ENCODE measurements at regions not wholly inside any gene's neighbourhood (a gene's known extent, or its start where the extent isn't known, plus 50 kb on each side); places are given as distances from the start of the nearest gene placed in this dataset.

DNA sequence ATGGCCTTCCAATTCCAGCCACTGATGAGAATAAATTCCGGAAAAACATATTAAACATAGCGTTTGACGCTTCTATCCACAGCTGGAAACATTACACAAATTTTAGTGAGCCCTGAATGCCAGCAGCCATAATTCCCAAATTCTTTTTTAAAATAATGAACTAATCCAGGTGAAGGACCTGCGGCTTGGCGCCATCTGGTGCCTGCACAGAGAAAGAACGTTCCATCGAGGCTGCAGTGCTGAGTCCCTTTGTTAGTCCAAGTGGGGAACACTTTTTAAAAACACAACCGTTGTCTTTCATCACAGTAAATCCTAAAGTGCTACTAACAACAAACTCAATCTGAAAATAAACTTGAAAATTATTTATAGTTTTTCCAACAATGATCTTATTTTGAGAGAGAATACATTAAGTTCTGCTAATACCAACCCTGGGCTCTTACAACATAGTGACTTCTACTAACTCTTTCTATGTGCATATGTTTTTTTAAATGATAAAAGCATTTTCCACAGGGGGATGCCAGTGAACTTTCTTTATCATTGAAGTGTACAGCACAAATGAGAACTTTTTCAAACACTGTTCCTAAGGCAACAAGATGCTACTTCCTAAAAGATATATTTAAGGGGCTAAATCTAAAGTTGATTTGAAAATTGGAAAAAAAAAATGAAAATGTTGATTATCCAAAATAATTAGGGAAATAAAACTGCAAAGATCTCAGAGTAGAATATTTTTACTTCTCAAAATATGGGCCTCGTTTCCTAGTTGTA, 166.9 kb upstream of the RNF32 start:
- H3K9me3 Mint-ChIP-seq (ENCODE audit: unreplicated experiment), result no peaks in the 10 kb centered on the region
- Histone ChIP-seq H3K4me3 (ENCODE audit: low read depth, low read length) (no peak overlapping the region), H3K4me1 (peaks cover 3% of the 10 kb centered on the region; the same call in 1 of the 2 replicates), H3K36me3 (ENCODE audit: control insufficient read depth, insufficient read depth, low read length) (no peaks in the 10 kb centered on the region; the same call in 1 of the 2 replicates), H3K9me3 (peaks cover 6% of the 10 kb centered on the region), H3K27me3 (replicated peaks; ENCODE audit: control insufficient read depth, insufficient read depth, low read length) (no peaks in the 10 kb centered on the region)
- H3K4me3 Mint-ChIP-seq (ENCODE audit: unreplicated experiment), result no peak overlapping the region
- intact Hi-C loops (cut with micrococcal nuclease; ENCODE audit: unreplicated experiment), result loop anchor here (1.0 kb wide), 2 partner anchors 658 to 676 kb away; no protein-coding TSS in a partner anchor
- peak in 1 of 2 experiments; percentile 55 for DNase-seq
- H3K36me3 Mint-ChIP-seq (ENCODE audit: insufficient read depth, unreplicated experiment), result no peaks in the 10 kb centered on the region
- no peak overlapping the region for H3K27ac Mint-ChIP-seq (ENCODE audit: unreplicated experiment)
- no peaks in the 10 kb centered on the region for H3K4me1 Mint-ChIP-seq (ENCODE audit: low read depth, unreplicated experiment)
- no peaks in the 10 kb centered on the region for H3K27me3 Mint-ChIP-seq (ENCODE audit: insufficient read depth, unreplicated experiment)
- TF ChIP-seq CTCF (IDR thresholded peaks at IDR 0.05; ENCODE audit: insufficient read depth in 1 of 2, low read depth in 1 of 2, low read length in 1 of 2, severe bottlenecking in 1 of 2, unreplicated experiment in 1 of 2), result peak; percentile 83 to 88
- POLR2A ChIA-PET, result no interaction called here
- CTCF ChIA-PET, result no interaction called here
- no TSS peak for BruUV-seq (replicated peaks)

- Histone ChIP-seq H3K27me3 (replicated peaks; ENCODE audit: control insufficient read depth, insufficient read depth, low read length) (no peaks in the 10 kb centered on the region), H3K36me3 (ENCODE audit: control insufficient read depth, insufficient read depth, low read length) (no peaks in the 10 kb centered on the region; the same call in 1 of the 2 replicates), H3K9me3 (peaks cover 6% of the 10 kb centered on the region), H3K4me3 (ENCODE audit: low read depth, low read length) (no peak overlapping the region), H3K4me1 (peaks cover 3% of the 10 kb centered on the region; the same call in 1 of the 2 replicates)
- TF ChIP-seq CTCF (IDR thresholded peaks at IDR 0.05; ENCODE audit: insufficient read depth in 1 of 2, low read depth in 1 of 2, low read length in 1 of 2, severe bottlenecking in 1 of 2, unreplicated experiment in 1 of 2), result no peak
- H3K4me1 Mint-ChIP-seq (ENCODE audit: low read depth, unreplicated experiment), result no peaks in the 10 kb centered on the region
- ChIA-PET CTCF (no interaction called here), POLR2A (no interaction called here)
- intact Hi-C loops (cut with micrococcal nuclease; ENCODE audit: unreplicated experiment), result no loop called here
- BruUV-seq (replicated peaks), result no TSS peak
- no peak for DNase-seq
- H3K4me3 Mint-ChIP-seq (ENCODE audit: unreplicated experiment), result no peak overlapping the region
- H3K9me3 Mint-ChIP-seq (ENCODE audit: unreplicated experiment), result no peaks in the 10 kb centered on the region
- H3K27me3 Mint-ChIP-seq (ENCODE audit: insufficient read depth, unreplicated experiment), result no peaks in the 10 kb centered on the region
- no peak overlapping the region for H3K27ac Mint-ChIP-seq (ENCODE audit: unreplicated experiment)
- H3K36me3 Mint-ChIP-seq (ENCODE audit: insufficient read depth, unreplicated experiment), result no peaks in the 10 kb centered on the region
Measured at GRCh38 chr7:156472267-156472666, 168.3 kb upstream of the RNF32 start.

DNA sequence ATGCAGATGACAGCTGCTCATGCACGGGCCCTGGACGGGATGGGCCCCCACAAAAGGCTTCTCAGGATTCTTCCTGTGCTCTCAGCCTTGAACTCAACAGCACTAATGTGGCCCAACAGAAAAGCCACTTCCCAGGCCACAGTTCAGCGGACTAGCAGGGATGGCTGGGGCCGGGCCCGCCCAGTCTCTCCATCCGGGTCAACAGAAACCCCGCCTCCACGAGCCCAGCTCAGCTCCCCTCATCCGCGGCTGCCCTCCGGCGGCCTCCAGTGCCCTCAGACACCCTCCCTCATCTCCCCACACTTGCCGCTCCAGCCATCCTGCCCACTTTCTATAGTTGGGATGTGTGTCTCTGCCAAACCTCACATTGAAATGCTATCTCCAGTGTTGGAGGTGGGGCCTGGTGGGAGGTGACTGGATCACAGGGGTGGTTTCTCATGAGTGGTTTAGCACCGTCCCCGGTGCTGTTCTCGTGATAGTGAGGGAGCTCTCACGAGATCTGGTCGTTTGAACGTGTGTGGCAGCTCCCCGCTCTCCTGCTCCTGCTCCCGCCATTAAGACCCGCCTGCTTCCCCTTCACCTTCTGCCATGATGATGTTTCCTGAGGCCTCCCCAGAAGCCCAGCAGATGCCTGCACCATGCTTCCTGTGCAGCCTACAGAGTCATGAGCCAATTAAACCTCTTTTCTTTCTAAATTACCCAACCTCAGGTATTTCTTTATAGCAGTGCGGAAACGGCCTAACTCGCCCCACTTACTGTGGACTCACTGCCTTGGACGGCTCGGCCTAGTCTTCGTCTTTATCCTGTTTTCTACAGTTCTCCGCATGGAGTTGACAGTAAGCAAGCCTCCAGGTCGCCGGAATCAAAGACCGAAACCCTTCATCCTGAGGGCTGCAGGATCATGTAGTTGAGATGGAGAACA, 169.9 kb upstream of the RNF32 start:
- Mint-ChIP-seq H3K4me1 (ENCODE audit: low read depth, unreplicated experiment) (no peaks in the 10 kb centered on the region), H3K36me3 (ENCODE audit: insufficient read depth, unreplicated experiment) (no peaks in the 10 kb centered on the region), H3K27ac (ENCODE audit: unreplicated experiment) (peak overlapping the region; percentile 67), H3K4me3 (ENCODE audit: unreplicated experiment) (no peak overlapping the region), H3K27me3 (ENCODE audit: insufficient read depth, unreplicated experiment) (no peaks in the 10 kb centered on the region), H3K9me3 (ENCODE audit: unreplicated experiment) (no peaks in the 10 kb centered on the region)
- CTCF ChIA-PET, result no interaction called here
- intact Hi-C loops (cut with micrococcal nuclease; ENCODE audit: unreplicated experiment), result no loop called here
- Histone ChIP-seq H3K9me3 (no peaks in the 10 kb centered on the region), H3K4me3 (ENCODE audit: low read depth, low read length) (no peak overlapping the region), H3K27me3 (replicated peaks; ENCODE audit: control insufficient read depth, insufficient read depth, low read length) (no peaks in the 10 kb centered on the region), H3K36me3 (ENCODE audit: control insufficient read depth, insufficient read depth, low read length) (no peaks in the 10 kb centered on the region; the same call in 1 of the 2 replicates), H3K4me1 (peaks cover under 1% of the 10 kb centered on the region; the same call in 1 of the 2 replicates)
- DNase-seq, result no peak
- POLR2A ChIA-PET, result no interaction called here
- TF ChIP-seq CTCF (IDR thresholded peaks at IDR 0.05; ENCODE audit: insufficient read depth in 1 of 2, low read depth in 1 of 2, low read length in 1 of 2, severe bottlenecking in 1 of 2, unreplicated experiment in 1 of 2), result no peak
- BruUV-seq (replicated peaks), result no TSS peak
